NT2/D1 (cell line): ENCODE measurements at regions not wholly inside any gene's neighbourhood (a gene's known extent, or its start where the extent isn't known, plus 50 kb on each side); places are given as distances from the start of the nearest gene placed in this dataset.

Experiments
- YY1 ChIP-seq: IDR thresholded peaks from 2 replicates; pipeline ENCODE4 v1.6.1; 2011; ENCODE audit not compliant: insufficient read length, insufficient read depth
- ZNF274 ChIP-seq: IDR thresholded peaks from 2 replicates; pipeline ENCODE4 v1.6.1; 2011; ENCODE audit warnings: mild to moderate bottlenecking, low read depth, low read length

DNA sequence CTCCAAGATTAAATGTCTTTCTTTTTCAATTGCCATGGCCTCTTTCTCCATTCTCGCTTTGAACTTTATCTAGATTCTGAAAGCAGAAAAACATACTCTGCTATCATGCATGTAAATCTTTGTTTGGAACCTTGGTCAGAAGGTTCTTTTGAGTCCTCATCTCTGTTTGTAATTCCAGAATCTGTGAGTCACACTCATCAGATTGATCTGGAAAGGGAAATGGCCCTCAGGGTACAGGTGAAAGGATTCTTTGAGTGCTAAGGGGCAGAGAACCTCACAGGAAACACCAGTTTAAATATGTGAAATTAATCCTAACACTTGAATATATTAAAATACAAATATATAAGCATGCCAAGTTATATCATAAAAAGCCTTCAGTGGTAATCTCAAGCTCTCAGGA lies 211.0 kb upstream of the ADGRL3 start:
- TF ChIP-seq ZNF274 (no peak), YY1 (no peak)
